ENCODE measurements at regions not wholly inside any gene's neighbourhood (a gene's known extent, or its start where the extent isn't known, plus 50 kb on each side); places are given as distances from the start of the nearest gene placed in this dataset.
"Not testable (repeated sequence)": the region's sequence is repeated elsewhere in the genome, so short reads cannot be mapped to it uniquely, and the experiment has no call there.

GRCh38 chr6:85126485-85127167 is 323.3 kb upstream of the NT5E start:
- no peak for DNase-seq

- no peak for DNase-seq
Measured at GRCh38 chr6:85125526-85125925, 324.4 kb upstream of the NT5E start.

- no peak for DNase-seq
Measured at GRCh38 chr6:85124472-85125354, 325.2 kb upstream of the NT5E start.

- no peak for DNase-seq
Measured at GRCh38 chr6:85121158-85121557, 328.7 kb upstream of the NT5E start.

GRCh38 chr6:85118652-85119235 is 331.1 kb upstream of the NT5E start:
- DNase-seq = no peak

DNA sequence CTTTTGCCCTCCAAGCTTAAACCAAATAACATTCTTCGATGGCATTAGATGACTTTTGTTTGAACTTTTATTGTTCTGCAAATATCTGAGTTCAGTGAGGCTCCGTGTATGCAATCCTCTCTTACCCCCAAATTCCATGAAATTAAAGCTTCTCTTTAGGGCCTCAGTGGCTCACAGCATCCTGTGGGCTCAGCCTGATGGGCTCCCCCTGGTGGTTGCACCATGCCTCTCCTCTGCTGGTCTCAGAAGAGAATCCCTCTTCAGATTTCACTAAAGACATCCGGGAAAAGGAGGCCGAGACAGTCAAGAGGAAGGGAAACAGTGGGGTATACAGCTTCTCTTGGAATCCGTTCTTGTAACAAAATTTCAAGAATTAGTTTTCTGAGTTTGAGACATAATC is 331.6 kb upstream of the NT5E start:
- DNase-seq = no peak

DNA sequence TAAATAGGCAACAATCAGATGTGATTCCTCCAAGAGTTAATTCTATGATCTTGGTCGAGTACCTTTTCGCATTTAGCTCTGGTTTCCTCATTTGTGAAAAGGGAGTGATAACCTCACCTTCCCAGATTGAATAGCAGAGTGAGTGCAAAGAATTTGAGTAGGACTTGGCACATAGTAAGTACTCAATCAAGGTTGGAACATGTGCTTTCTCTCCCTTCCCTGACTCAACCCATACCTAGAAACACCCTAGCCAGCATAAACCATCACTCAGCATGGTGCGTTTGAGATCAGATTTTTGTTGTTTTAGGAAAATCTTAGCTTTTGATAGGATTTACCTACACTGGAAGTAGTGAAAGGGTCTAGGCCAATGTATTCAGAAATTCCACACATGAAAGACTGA is 333.4 kb upstream of the NT5E start:
- no peak for DNase-seq

DNA sequence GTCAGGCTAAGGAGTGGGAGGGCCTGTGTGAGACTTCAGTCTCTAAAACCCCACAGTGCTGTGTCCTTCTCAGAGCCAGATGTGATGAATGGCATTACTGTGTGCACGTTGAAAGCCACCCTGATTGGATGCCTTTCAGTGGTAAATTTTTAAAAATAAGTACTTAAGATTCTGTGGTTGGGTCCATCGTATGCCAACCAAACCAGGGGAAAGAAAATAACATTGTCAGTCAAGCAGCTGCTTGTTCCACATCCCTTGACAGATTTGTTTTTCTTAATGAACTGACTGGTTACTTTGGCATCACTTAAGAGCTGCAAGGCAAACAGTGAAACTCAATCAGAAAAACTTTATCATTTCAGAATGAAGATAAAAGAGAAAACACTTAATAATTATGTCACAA is 334.0 kb upstream of the NT5E start:
- no peak for DNase-seq

- no peak for DNase-seq
Measured at GRCh38 chr6:85115376-85115775, 334.5 kb upstream of the NT5E start.

DNA sequence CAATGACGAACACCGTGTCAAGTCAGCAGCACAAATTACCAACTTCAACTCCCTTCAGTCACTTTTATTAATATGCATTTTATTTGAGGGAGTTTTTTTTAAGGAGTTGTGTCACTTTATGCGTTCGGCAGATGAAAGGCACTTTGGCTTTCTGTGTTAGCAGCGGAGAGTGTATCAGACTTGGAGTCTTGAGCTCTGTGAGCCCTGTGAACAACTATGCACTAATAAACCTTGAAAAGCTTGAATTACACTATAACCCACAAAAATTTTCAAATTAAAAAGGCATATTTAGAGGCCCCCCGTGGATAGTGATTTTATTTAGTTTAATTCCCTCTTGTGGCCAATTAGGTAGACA is 335.3 kb upstream of the NT5E start:
- no peak for DNase-seq

DNA sequence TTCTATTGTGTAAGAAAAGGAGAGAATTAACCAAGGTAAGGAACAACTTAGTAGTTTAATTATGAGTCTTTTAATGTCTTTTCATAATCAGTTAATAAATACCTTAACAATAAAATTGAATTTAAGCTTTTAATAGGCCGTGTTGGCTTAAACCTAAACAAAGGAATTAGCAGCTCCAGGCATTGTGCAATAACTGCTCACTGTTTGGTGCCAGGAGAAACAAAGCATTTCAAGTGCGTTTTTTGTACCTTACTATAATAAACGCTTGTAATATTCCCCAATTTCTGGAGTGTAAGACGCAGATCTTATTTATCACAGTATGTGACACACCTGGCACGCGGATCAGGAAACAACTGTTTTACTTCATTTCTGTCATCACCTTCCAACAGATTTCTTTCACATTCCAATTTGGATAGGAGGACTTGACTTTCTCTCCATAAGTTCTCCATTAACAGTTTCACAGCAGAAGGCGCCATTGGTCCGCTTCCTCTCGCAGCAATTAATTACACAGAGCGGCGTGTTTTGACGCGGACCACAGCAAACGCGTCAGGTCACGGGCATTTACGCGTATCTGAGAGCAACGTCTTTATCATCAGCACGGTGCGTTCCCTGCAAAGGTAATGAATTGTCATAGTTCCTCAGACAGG is 335.8 kb upstream of the NT5E start:
- no peak for DNase-seq

- DNase-seq = no peak
Measured at GRCh38 chr6:85112540-85112939, 337.3 kb upstream of the NT5E start.

GRCh38 chr6:85111481-85112011 is 338.3 kb upstream of the NT5E start:
- no peak for DNase-seq

DNA sequence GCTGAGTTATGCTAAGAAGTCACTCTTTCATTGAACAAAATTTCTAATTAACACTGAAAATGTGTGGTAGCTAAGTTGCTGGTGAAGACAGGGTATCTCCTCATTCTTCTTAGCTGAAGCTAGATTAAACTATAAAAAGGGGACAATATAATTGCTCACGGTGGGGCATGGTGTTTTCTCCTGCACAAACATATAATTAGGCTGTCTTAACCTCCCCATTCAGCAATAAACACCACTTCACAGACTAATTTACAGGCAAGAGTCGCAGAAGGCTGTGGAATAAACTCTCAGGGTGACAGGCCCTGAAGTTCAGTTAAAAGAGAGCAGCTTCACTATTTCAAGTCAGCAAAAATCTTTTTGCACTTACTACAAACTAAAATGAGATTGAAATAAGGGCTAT is 338.9 kb upstream of the NT5E start:
- no peak for DNase-seq

GRCh38 chr6:85107701-85108100 is 342.2 kb upstream of the NT5E start:
- DNase-seq = no peak

DNA sequence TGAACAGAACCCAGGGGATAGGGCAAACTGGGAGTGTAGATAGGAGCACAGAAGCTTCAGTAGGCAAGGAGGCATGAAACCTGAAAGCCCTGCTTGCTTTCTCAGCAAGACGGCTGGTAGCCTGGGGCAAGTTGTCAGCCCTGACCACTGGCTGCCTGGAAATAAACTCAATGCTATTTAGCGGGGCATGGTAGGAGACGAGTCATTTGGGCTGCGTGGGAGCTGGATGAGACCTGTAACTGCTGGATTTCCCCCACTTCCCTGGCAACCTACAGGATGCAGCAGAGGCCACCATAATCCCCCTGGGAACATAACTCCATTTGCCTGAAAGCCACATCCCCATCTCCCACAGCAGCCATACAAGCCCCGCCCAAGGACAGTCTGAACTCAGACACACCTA is 332.6 kb upstream of the TBX18 start:
- DNase-seq = no peak

GRCh38 chr6:85092226-85092625 is 327.8 kb upstream of the TBX18 start:
- DNase-seq = no peak

DNA sequence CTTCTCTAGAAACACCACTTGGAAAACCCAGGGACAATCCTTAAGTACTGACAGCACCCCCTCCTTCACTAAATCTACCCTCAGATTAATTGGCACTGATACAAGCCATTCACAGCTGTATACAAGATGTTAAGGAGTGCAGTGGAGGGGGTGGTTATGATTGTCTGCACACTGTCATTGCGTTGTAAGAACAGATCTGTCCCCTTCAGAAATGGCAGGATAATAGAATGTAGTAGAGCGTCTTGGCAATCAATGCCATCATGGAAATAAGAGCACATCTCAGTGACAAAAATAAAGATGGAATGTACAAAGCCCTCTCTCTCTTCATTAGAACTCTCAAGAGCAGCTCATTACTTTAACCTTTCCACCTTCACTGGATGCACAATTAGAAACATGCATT is 324.9 kb upstream of the TBX18 start:
- DNase-seq = no peak

DNA sequence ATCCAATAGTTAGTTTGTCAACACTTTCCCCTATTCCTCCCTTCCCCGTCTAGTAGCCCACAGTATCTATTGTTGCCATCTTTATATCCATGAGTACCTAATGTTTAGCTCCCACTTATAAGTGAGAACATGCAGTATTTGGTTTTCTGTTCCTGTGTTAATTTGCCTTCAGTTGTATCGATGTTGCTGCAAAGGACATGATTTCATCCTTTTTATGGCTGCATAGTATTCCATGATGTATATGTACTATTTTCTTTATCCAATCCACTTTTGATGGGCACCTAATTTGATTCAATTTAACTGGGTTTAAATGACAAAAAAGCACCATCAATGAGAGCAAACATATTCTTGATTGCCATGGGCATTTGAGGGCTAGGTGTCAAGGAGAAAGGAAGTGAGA is 321.5 kb upstream of the TBX18 start:
- DNase-seq = no peak

DNA sequence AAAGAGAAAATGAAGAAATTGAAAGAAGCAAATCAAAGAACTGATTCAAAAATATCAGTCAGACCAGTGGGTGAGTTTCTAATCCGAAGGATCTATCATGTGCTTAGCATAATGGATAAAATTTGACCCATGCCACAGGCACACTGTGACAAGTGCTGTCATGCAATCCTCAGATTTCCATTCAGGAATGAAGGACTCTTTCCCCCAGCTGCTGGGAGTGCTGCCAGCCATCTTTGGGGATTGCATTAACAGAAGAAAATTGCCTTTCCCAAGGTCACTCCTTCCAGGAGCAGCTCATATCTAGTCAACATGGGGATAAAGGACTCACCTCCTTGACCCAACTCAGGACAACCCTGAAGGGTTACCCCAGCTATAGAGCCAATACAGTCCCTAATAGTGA is 316.7 kb upstream of the TBX18 start:
- no peak for DNase-seq

DNA sequence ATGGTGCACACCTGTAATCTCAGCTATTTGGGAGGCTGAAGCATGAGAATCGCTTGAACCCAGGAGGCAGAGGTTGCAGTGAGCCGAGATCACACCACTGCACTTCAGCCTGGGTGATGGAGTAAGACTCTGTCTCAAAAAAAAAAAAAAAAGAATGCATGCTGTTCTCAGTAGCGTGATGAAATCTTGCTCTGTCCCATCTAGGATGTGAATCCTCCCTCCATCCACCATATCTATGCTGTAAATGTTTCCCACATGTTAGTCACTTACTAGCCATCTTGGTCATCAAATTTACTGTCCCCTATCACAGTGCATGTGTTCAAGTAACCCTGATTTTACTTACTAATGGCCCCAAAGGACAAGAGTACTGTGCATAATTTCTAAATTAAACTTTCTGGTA is 315.4 kb upstream of the TBX18 start:
- DNase-seq = no peak

DNA sequence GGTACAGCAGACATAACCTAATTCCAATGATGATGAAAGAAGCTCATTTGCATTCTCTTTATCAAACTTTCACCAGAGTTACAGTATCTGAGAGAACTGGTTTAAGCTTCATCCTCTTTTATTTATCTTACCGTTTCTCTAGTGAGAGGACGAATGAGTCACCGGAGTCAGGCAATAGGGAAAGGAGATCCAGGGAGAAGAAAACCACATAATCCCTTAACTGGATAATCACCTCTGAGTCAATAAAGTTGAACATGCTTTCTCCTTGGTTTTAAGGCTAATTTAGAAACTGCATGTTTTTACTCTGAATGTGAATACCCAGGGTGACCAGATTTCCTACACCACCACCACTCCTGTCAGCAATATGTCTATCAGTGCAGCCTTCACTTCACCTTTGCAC is 313.7 kb upstream of the TBX18 start:
- DNase-seq = no peak

GRCh38 chr6:85077098-85077497 is 312.7 kb upstream of the TBX18 start:
- no peak for DNase-seq

GRCh38 chr6:85071845-85072244 is 307.4 kb upstream of the TBX18 start:
- DNase-seq = not testable (repeated sequence)

All from CD4-positive, alpha-beta T cell treated with Interleukin-4 for 1 hour (primary cell).